ENCODE measurements at regions not wholly inside any gene's neighbourhood (a gene's known extent, or its start where the extent isn't known, plus 50 kb on each side); places are given as distances from the start of the nearest gene placed in this dataset.
A peak's percentile ranks its signal among the peaks of the same experiment; 100 is the strongest.

DNA sequence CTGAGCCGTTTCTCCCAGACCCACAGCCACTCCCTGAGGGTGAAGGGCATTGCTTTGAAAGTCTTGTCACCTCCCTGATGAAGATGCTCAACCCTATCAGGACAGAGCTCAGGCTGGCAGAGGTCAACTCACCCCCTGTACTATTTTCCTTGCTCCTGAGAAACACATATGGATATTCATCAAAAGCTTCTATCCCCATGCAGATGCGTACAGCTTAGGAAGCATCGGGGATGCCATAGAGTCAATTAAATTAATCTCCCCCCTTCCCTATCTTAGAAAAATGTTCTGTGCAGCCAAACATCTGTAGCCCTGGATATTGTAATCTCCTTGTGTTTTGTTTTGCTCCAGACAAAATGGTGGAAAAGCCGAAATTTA lies 67.2 kb downstream of the EMX2 start:
- Histone ChIP-seq H3F3A (replicated peaks; ENCODE audit: low read depth) (no peaks in the 10 kb centered on the region), H3K27me3 (ENCODE audit: insufficient read depth) (no peaks in the 10 kb centered on the region), H3K4me2 (0 out of 2 replicates have a peak overlapping the region, but pooled peaks have one; percentile 32), H3K27ac (ENCODE audit: low read depth) (no peak overlapping the region), H4K20me1 (replicated peaks; ENCODE audit: insufficient read depth) (no peaks in the 10 kb centered on the region), H3K4me1 (ENCODE audit: insufficient read depth) (peaks cover 8% of the 10 kb centered on the region), H3K9me2 (ENCODE audit: insufficient read depth) (0 out of 2 replicates have a peak, but pooled peaks cover 3% of the 10 kb centered on the region), H2AFZ (0 out of 2 replicates have a peak overlapping the region, but pooled peaks have one; percentile 93), H3K36me3 (ENCODE audit: insufficient read depth) (no peaks in the 10 kb centered on the region), H3K79me2 (replicated peaks; ENCODE audit: insufficient read depth) (no peaks in the 10 kb centered on the region), H3K4me3 (no peak overlapping the region)
- H3K36me3 Mint-ChIP-seq (ENCODE audit: low read depth), result no peaks in the 10 kb centered on the region; the same call in 2 of the 3 replicates
- peaks cover 9% of the 10 kb centered on the region for H3K4me1 Mint-ChIP-seq
- TF ChIP-seq STAT1 (IDR thresholded peaks at IDR 0.05; ENCODE audit: unreplicated experiment), result no peak
- no peak for TF ChIP-seq ZNF331 (CRISPR knock-in tag; IDR thresholded peaks at IDR 0.05; ENCODE audit: low read depth)
- TF ChIP-seq REST (IDR thresholded peaks at IDR 0.05; ENCODE audit: unreplicated experiment), result no peak
- TF ChIP-seq EZH2 (IDR thresholded peaks at IDR 0.05; ENCODE audit: low read depth, unreplicated experiment), result no peak
- TF ChIP-seq, protein P1, sequence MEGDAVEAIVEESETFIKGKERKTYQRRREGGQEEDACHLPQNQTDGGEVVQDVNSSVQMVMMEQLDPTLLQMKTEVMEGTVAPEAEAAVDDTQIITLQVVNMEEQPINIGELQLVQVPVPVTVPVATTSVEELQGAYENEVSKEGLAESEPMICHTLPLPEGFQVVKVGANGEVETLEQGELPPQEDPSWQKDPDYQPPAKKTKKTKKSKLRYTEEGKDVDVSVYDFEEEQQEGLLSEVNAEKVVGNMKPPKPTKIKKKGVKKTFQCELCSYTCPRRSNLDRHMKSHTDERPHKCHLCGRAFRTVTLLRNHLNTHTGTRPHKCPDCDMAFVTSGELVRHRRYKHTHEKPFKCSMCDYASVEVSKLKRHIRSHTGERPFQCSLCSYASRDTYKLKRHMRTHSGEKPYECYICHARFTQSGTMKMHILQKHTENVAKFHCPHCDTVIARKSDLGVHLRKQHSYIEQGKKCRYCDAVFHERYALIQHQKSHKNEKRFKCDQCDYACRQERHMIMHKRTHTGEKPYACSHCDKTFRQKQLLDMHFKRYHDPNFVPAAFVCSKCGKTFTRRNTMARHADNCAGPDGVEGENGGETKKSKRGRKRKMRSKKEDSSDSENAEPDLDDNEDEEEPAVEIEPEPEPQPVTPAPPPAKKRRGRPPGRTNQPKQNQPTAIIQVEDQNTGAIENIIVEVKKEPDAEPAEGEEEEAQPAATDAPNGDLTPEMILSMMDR (conservative IDR thresholded peaks at IDR 0.05; ENCODE audit: low read depth in 2 of 2), result no peak
- TF ChIP-seq POLR2AphosphoS5 (IDR thresholded peaks at IDR 0.05; ENCODE audit: low read depth), result no peak
- peaks cover 8% of the 10 kb centered on the region for H3K27me3 Mint-ChIP-seq (ENCODE audit: insufficient read depth, low read depth, poor library complexity)
- H3K27ac Mint-ChIP-seq, result no peak overlapping the region
- ATAC-seq (no peak), DNase-seq (ENCODE audit: low spot score) (no peak)
- H3K9me3 Mint-ChIP-seq, result no peaks in the 10 kb centered on the region
- no peak overlapping the region for H3K4me3 Mint-ChIP-seq

GRCh38 chr10:117610321-117610720 lies 67.8 kb downstream of the EMX2 start:
- Histone ChIP-seq H2AFZ (peak overlapping the region; percentile 93), H4K20me1 (replicated peaks; ENCODE audit: insufficient read depth) (no peaks in the 10 kb centered on the region), H3K4me3 (no peak overlapping the region), H3K4me1 (ENCODE audit: insufficient read depth) (peaks cover 8% of the 10 kb centered on the region), H3K79me2 (replicated peaks; ENCODE audit: insufficient read depth) (no peaks in the 10 kb centered on the region), H3K27me3 (ENCODE audit: insufficient read depth) (no peaks in the 10 kb centered on the region), H3K27ac (ENCODE audit: low read depth) (no peak overlapping the region), H3K9me2 (ENCODE audit: insufficient read depth) (0 out of 2 replicates have a peak, but pooled peaks cover 3% of the 10 kb centered on the region), H3K4me2 (0 out of 2 replicates have a peak overlapping the region, but pooled peaks have one; percentile 32), H3K36me3 (ENCODE audit: insufficient read depth) (no peaks in the 10 kb centered on the region), H3F3A (replicated peaks; ENCODE audit: low read depth) (no peaks in the 10 kb centered on the region)
- no peak overlapping the region for H3K27ac Mint-ChIP-seq
- peaks cover 9% of the 10 kb centered on the region for H3K4me1 Mint-ChIP-seq
- H3K9me3 Mint-ChIP-seq, result no peaks in the 10 kb centered on the region
- no peaks in the 10 kb centered on the region; the same call in 2 of the 3 replicates for H3K36me3 Mint-ChIP-seq (ENCODE audit: low read depth)
- peaks cover 7% of the 10 kb centered on the region for H3K27me3 Mint-ChIP-seq (ENCODE audit: insufficient read depth, low read depth, poor library complexity)
- ATAC-seq, result peak; percentile 80
- DNase-seq (ENCODE audit: low spot score), result peak; percentile 12
- no peak overlapping the region for H3K4me3 Mint-ChIP-seq
- no peak for TF ChIP-seq ETS1 (IDR thresholded peaks at IDR 0.05)
- TF ChIP-seq STAT1 (IDR thresholded peaks at IDR 0.05; ENCODE audit: unreplicated experiment), result no peak
- TF ChIP-seq ZNF114 (CRISPR knock-in tag; IDR thresholded peaks at IDR 0.05), result no peak
- TF ChIP-seq, protein P2, sequence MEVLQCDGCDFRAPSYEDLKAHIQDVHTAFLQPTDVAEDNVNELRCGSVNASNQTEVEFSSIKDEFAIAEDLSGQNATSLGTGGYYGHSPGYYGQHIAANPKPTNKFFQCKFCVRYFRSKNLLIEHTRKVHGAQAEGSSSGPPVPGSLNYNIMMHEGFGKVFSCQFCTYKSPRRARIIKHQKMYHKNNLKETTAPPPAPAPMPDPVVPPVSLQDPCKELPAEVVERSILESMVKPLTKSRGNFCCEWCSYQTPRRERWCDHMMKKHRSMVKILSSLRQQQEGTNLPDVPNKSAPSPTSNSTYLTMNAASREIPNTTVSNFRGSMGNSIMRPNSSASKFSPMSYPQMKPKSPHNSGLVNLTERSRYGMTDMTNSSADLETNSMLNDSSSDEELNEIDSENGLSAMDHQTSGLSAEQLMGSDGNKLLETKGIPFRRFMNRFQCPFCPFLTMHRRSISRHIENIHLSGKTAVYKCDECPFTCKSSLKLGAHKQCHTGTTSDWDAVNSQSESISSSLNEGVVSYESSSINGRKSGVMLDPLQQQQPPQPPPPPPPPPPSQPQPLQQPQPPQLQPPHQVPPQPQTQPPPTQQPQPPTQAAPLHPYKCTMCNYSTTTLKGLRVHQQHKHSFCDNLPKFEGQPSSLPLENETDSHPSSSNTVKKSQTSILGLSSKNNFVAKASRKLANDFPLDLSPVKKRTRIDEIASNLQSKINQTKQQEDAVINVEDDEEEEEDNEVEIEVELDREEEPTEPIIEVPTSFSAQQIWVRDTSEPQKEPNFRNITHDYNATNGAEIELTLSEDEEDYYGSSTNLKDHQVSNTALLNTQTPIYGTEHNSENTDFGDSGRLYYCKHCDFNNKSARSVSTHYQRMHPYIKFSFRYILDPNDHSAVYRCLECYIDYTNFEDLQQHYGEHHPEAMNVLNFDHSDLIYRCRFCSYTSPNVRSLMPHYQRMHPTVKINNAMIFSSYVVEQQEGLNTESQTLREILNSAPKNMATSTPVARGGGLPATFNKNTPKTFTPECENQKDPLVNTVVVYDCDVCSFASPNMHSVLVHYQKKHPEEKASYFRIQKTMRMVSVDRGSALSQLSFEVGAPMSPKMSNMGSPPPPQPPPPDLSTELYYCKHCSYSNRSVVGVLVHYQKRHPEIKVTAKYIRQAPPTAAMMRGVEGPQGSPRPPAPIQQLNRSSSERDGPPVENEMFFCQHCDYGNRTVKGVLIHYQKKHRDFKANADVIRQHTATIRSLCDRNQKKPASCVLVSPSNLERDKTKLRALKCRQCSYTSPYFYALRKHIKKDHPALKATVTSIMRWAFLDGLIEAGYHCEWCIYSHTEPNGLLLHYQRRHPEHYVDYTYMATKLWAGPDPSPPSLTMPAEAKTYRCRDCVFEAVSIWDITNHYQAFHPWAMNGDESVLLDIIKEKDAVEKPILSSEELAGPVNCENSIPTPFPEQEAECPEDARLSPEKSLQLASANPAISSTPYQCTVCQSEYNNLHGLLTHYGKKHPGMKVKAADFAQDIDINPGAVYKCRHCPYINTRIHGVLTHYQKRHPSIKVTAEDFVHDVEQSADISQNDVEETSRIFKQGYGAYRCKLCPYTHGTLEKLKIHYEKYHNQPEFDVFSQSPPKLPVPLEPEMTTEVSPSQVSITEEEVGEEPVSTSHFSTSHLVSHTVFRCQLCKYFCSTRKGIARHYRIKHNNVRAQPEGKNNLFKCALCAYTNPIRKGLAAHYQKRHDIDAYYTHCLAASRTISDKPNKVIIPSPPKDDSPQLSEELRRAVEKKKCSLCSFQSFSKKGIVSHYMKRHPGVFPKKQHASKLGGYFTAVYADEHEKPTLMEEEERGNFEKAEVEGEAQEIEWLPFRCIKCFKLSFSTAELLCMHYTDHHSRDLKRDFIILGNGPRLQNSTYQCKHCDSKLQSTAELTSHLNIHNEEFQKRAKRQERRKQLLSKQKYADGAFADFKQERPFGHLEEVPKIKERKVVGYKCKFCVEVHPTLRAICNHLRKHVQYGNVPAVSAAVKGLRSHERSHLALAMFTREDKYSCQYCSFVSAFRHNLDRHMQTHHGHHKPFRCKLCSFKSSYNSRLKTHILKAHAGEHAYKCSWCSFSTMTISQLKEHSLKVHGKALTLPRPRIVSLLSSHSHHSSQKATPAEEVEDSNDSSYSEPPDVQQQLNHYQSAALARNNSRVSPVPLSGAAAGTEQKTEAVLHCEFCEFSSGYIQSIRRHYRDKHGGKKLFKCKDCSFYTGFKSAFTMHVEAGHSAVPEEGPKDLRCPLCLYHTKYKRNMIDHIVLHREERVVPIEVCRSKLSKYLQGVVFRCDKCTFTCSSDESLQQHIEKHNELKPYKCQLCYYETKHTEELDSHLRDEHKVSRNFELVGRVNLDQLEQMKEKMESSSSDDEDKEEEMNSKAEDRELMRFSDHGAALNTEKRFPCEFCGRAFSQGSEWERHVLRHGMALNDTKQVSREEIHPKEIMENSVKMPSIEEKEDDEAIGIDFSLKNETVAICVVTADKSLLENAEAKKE (CRISPR knock-in tag; IDR thresholded peaks at IDR 0.05), result no peak
- no peak for TF ChIP-seq ZNF331 (CRISPR knock-in tag; IDR thresholded peaks at IDR 0.05; ENCODE audit: low read depth)
- no peak for TF ChIP-seq POLR2AphosphoS5 (IDR thresholded peaks at IDR 0.05; ENCODE audit: low read depth)

All from GM23338 (cell line).